HG02840 (cell line): ENCODE measurements at regions not wholly inside any gene's neighbourhood (a gene's known extent, or its start where the extent isn't known, plus 50 kb on each side); places are given as distances from the start of the nearest gene placed in this dataset.
"Not testable (repeated sequence)": the region's sequence is repeated elsewhere in the genome, so short reads cannot be mapped to it uniquely, and the experiment has no call there.

Experiments
- ATAC-seq: cut with Tn5 transposase; IDR thresholded peaks from one replicate; pipeline ENCODE4 v1.9.1; 2021; ENCODE audit warnings: mild to moderate bottlenecking, moderate library complexity, moderate number of reproducible peaks; ENCODE audit not compliant: unreplicated experiment, low FRiP score

DNA sequence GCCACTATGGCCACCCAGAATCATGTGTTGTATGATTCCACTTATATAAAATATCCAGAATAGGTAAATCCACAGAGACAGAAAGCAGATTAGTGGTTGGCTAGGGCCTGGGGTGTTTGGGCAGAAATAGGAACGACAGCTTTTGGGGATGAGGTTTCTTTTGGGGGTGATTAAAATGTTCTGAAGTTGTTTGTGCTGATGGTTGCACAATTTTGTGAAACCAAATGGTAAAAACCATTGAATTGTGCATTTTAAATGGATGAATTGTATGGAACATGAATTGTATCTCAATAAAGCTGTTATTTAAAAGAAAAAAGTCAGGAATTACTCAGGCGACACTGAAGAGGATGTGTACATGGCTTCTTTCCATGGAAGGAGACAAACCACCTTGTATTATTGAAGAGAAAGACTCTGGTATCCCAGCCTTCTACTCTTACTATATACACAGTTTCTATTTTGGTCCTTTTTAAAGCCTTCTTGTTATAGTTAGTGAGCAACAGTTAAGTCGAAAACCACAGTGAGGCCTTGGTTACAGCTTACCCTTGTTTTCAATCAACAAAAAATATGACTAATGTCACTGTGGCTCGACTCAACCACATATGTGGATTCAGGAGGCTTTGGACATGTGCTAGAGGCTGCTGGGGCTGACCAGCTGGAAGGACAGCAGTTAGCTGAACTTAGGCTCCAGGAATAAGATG is 57.1 kb upstream of the KMT2E start:
- ATAC-seq: peak; percentile 66

DNA sequence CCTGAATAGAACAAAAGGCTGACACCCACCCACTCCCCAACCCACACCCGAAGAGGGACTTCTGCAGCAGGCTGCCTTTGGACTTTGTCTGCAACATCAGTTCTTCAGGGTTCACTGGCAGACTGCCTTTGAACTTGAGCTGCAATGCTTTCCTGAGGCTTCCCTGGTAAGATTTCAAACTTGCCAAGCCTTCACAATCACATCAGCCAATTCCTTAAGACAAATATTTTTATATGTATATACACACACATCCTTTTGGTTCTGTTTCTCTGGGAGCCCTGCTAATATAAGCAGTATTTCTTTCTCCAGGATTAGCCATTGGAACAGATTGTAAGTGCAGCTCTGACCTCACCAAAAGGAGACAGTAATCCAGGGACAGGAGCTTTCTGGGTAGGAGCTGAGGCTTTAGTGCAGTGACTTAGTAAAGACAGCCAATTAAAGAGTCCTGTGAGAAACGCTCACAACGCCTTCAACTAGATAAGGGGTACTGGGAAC is 55.6 kb upstream of the KMT2E start:
- no peak for ATAC-seq

DNA sequence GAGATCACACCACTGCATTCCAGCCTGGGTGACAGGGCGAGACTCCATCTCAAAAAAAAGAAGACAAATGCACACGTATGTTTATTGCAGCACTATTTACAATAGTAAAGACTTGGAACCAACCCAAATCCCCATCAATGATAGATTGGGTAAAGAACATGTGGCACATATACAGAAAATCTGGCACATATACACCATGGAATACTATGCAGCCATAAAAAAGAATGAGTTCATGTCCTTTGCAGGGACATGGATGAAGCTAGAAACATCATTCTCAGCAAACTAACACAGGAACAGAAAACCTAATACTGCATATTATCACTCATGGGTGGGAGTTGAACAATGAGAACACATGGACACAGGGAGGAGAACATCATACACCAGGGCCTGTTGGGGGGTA is 54.5 kb upstream of the KMT2E start:
- not testable (repeated sequence) for ATAC-seq

DNA sequence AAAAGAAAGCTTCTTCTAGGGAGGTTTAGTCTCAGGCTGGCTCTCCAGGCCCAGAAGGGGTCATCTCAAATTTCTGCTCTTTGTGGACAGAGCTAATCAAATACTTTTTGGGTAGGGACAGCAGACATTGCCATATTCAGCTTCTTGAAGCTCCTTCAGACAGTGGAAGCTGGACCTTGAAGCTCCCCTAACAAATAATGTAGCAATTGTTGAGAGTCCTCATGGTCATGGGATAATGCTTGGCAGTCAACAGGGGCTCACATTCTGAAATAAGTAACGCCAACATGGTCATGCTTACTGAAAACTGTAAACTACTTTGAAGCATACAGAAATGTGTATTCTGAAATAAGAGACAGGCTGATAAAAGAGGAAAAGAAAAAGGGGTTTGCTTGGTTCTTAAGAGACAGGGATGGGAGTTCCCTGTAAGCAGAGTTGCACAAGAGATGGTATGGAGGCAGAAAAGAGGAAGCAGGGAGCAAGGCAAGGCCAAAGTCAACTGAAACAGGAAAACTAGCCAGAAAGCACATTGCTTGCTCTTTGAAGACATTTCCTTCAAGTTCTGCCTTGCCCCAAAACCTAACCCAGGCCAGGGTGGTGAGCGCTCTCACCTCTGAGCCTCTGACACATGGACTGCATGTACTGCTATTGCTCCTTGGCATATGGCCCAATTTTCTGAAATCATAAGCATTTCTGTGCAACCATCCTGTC is 53.1 kb upstream of the KMT2E start:
- ATAC-seq: no peak

DNA sequence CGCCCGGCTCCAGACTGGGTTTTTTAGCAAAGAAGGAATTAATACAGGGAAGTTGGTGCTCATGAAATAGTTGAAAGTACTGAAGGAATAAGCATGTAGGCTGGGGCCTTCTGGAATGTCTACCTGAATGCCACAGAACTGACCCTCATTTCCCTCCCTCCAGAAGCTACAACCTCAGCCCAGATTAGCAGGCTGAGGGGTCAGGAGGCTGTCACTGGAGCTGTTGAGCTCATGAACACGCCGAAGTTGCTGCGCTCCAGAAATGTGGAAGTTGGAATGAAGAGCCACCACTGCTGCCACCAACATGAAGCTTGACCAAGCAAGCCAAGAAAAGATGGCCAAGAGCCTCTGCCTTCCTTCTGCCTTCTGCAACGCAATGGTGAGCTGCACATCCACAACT is 52.2 kb upstream of the KMT2E start:
- no peak for ATAC-seq

DNA sequence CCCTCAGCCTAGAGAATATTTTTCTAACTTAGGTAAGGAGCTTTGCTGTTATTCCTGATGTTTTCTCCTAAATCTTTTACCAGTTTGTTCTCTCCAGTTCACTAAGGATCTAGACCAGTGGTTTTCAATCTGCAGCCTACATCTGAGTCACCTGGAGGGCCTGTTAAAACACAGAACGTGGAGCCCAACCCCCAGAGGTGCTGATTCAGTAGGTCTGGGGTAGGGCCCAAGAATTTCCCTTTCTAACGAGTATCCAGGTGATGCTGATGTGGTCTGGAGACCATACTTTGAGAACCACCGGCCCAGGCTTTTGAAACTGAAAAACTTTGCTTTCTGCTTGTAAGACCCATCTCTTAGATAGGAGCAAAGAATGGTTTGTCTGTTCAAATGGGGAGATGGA is 51.2 kb upstream of the KMT2E start:
- ATAC-seq: no peak

DNA sequence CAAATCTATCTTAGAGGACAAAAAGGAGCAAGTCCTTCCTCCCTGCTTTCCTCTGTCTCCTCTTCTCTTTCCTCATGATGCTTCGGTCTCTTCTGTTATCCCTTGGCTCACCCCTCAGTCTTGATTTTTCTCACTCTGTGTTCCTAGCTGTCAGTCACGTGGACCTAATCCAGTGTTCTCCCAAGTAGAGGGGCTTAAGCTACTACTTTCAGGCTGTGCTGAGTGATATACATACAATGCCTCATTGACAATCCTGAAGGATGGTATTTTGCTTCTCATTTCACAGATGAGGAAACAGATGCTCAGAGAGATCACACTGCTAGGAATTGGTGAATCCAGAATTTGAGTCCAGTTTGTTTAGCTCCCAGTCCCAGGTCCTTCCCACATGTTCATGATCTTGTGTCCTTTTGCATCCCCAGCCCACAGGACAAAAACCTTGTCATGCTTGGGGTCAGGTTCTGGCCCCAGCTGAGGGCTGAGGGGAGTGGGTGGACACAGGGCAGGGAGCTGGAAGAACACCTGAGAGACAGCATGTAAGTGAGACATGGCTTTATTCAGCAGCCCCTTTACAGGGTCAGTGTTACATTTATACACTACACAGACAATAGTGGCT is 50.5 kb upstream of the KMT2E start:
- ATAC-seq: no peak

DNA sequence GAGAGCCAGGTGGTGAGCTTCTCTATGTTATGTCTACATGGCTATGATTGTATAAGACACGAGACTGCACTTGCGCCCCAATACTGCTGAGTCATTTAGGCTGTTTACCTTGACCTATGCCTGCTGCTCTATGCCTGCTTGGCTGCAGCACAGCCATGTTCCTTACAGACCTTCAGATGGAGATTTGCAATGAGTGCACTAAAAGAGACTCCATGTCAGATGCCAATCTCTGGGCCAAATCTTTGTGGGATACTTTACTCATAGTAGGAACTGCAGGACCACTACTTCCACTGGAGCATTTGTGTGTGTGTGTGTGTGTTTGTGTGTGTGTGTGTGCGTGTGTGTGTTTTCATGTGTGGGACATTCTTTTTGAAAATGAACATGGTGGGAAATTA is 50.0 kb upstream of the KMT2E start:
- ATAC-seq: no peak
